BJ (cell line): ENCODE measurements at regions not wholly inside any gene's neighbourhood (a gene's known extent, or its start where the extent isn't known, plus 50 kb on each side); places are given as distances from the start of the nearest gene placed in this dataset.

ENCODE experiments used
- CTCF ChIA-PET: fragments of 350-600 bp; formaldehyde crosslinking; extraction: SDS; loops from one replicate; lab custom pipeline; 2021; ENCODE audit warnings: antibody characterized with exemption, inconsistent platforms; lab: Yijun Ruan, JAX
- POLR2A ChIA-PET: fragments of 300-600 bp; sonication (Branson Sonifier 250); formaldehyde crosslinking; extraction: SDS; loops from one replicate; lab custom pipeline; 2021; ENCODE audit warnings: antibody characterized with exemption; lab: Charles Lee
- DNase-seq: peaks from one replicate; pipeline ENCODE4 v3.0.0-alpha.2; 2011; ENCODE audit warnings: low read depth
- H3K27me3 ChIP-seq: 2 replicates; pipeline ENCODE4 v1.6.0; 2011; ENCODE audit warnings: low read length; ENCODE audit not compliant: control insufficient read depth, insufficient read depth
- H3K36me3 ChIP-seq: 2 replicates; pipeline ENCODE4 v1.5.1; 2011; ENCODE audit warnings: low read length; ENCODE audit not compliant: control insufficient read depth, insufficient read depth
- H3K4me3 ChIP-seq: 2 replicates; pipeline ENCODE4 v1.5.1; 2011; ENCODE audit warnings: low read depth, mild to moderate bottlenecking, control low read depth, low read length
- TF ChIP-seq, protein P1 (sequence below): IDR thresholded peaks from 2 replicates; pipeline ENCODE4 v1.5.1; 2011; ENCODE audit warnings: low read depth, mild to moderate bottlenecking, control low read depth, inconsistent platforms, low read length, moderate library complexity; ENCODE audit not compliant: insufficient read depth

- no peak for DNase-seq
- Histone ChIP-seq H3K4me3 (no peak overlapping the region), H3K36me3 (no peaks in the 10 kb centered on the region), H3K27me3 (no peaks in the 10 kb centered on the region)
- CTCF ChIA-PET: no interaction called here
- POLR2A ChIA-PET: no interaction called here
- TF ChIP-seq, protein P1, sequence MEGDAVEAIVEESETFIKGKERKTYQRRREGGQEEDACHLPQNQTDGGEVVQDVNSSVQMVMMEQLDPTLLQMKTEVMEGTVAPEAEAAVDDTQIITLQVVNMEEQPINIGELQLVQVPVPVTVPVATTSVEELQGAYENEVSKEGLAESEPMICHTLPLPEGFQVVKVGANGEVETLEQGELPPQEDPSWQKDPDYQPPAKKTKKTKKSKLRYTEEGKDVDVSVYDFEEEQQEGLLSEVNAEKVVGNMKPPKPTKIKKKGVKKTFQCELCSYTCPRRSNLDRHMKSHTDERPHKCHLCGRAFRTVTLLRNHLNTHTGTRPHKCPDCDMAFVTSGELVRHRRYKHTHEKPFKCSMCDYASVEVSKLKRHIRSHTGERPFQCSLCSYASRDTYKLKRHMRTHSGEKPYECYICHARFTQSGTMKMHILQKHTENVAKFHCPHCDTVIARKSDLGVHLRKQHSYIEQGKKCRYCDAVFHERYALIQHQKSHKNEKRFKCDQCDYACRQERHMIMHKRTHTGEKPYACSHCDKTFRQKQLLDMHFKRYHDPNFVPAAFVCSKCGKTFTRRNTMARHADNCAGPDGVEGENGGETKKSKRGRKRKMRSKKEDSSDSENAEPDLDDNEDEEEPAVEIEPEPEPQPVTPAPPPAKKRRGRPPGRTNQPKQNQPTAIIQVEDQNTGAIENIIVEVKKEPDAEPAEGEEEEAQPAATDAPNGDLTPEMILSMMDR: no peak
These were observed 75.6 kb upstream of the SOX3 start for GRCh38 chrX:140580478-140580877.

DNA sequence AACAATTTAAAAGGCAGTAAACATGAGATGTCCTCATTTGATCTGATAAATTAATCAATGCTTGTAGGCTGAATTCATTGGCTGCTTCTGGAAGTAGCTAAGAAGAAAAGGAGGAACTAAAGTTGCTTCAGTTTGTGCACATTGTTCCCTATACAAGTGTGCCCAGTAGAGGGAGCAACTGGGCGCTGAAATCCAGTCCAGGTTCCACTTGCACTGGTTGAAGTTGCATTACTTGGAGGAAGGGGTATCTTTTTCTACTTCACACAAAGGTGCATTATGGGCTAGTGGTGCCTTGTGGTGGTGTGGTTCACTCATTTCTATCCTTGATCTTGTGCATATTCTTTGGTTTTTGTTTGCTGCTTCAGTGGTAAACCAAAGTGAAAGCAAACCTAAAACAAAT, 67.9 kb upstream of the SOX3 start:
- ChIA-PET CTCF (no interaction called here), POLR2A (no interaction called here)
- no peaks in the 10 kb centered on the region for H3K27me3 ChIP-seq
- no peak for DNase-seq
- TF ChIP-seq, protein P1: peak; percentile 57
- no peak overlapping the region for H3K4me3 ChIP-seq
- no peaks in the 10 kb centered on the region for H3K36me3 ChIP-seq

GRCh38 chrX:140563893-140564292, 59.0 kb upstream of the SOX3 start:
- no peaks in the 10 kb centered on the region for H3K27me3 ChIP-seq
- ChIA-PET POLR2A (no interaction called here), CTCF (no interaction called here)
- H3K36me3 ChIP-seq: no peaks in the 10 kb centered on the region
- no peak for DNase-seq
- no peak overlapping the region for H3K4me3 ChIP-seq
- TF ChIP-seq, protein P1: no peak
